A549 (cell line): ENCODE measurements at regions not wholly inside any gene's neighbourhood (a gene's known extent, or its start where the extent isn't known, plus 50 kb on each side); places are given as distances from the start of the nearest gene placed in this dataset.

Experiments used
- BHLHE40 ChIP-seq: IDR thresholded peaks from 2 replicates; pipeline ENCODE4 v1.6.1; 2012; ENCODE audit warnings: low read depth, low read length, inconsistent platforms
- CTCF ChIP-seq: fragments of >200 bp; sonication (Bioruptor Twin); formaldehyde crosslinking; IDR thresholded peaks from 3 replicates; pipeline ENCODE4 v1.5.1; 2016
- HES2 ChIP-seq: fragments of >200 bp; sonication (Bioruptor Twin); formaldehyde crosslinking; IDR thresholded peaks from 2 replicates; pipeline ENCODE4 v1.6.1; 2016
- HOXB13 ChIP-seq: fragments of 250-450 bp; sonication (Bioruptor Pico); IDR thresholded peaks from 2 replicates; pipeline ENCODE4 v1.5.0; 2020; ENCODE audit warnings: low read depth, mild to moderate bottlenecking, moderate library complexity
- MYC ChIP-seq: IDR thresholded peaks from 2 replicates; pipeline ENCODE4 v1.6.1; 2012; ENCODE audit warnings: mild to moderate bottlenecking, inconsistent platforms, low read length, improper control_type of control experiment, borderline replicate concordance
- NFE2L2 ChIP-seq: fragments of 150-350 bp; conservative IDR thresholded peaks from 2 replicates; pipeline ENCODE4 v1.6.1; 2014; ENCODE audit warnings: low read length
- NR3C1 ChIP-seq: fragments of >200 bp; sonication (Bioruptor Twin); formaldehyde crosslinking; IDR thresholded peaks from 3 replicates; pipeline ENCODE4 v1.6.1; 2017
- POLR2A ChIP-seq: IDR thresholded peaks from 2 replicates; pipeline ENCODE4 v1.6.1; 2012; ENCODE audit warnings: mild to moderate bottlenecking, low read length
- REST ChIP-seq: fragments of 200-600 bp; sonication (generic); IDR thresholded peaks from 2 replicates; pipeline ENCODE4 v1.6.1; 2016; ENCODE audit warnings: antibody characterized with exemption, mild to moderate bottlenecking, moderate library complexity
- RFX5 ChIP-seq: fragments of 450-650 bp; IDR thresholded peaks from 2 replicates; pipeline ENCODE4 v1.7.1; 2014; ENCODE audit warnings: antibody characterized with exemption, mild to moderate bottlenecking, moderate library complexity

- TF ChIP-seq CTCF (no peak), MYC (no peak), RFX5 (no peak), BHLHE40 (no peak), NFE2L2 (no peak), NR3C1 (no peak), POLR2A (no peak), HOXB13 (CRISPR knock-in tag) (no peak), HES2 (no peak), REST (no peak)
Observed at GRCh38 chr11:23232652-23233051, 372.4 kb upstream of the CCDC179 start.
